ENCODE measurements at regions not wholly inside any gene's neighbourhood (a gene's known extent, or its start where the extent isn't known, plus 50 kb on each side); places are given as distances from the start of the nearest gene placed in this dataset.

GRCh38 chr9:126149661-126150060, 177.0 kb upstream of the MVB12B start:
- TF ChIP-seq, protein P1, sequence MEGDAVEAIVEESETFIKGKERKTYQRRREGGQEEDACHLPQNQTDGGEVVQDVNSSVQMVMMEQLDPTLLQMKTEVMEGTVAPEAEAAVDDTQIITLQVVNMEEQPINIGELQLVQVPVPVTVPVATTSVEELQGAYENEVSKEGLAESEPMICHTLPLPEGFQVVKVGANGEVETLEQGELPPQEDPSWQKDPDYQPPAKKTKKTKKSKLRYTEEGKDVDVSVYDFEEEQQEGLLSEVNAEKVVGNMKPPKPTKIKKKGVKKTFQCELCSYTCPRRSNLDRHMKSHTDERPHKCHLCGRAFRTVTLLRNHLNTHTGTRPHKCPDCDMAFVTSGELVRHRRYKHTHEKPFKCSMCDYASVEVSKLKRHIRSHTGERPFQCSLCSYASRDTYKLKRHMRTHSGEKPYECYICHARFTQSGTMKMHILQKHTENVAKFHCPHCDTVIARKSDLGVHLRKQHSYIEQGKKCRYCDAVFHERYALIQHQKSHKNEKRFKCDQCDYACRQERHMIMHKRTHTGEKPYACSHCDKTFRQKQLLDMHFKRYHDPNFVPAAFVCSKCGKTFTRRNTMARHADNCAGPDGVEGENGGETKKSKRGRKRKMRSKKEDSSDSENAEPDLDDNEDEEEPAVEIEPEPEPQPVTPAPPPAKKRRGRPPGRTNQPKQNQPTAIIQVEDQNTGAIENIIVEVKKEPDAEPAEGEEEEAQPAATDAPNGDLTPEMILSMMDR (IDR thresholded peaks at IDR 0.05): no peak

GRCh38 chr9:126150411-126151030, 176.1 kb upstream of the MVB12B start:
- Histone ChIP-seq H3K9me3 (ENCODE audit: control insufficient read depth, low read length) (no peaks in the 10 kb centered on the region), H3K27me3 (ENCODE audit: control insufficient read depth, insufficient read depth, low read length) (no peaks in the 10 kb centered on the region), H2AFZ (no peak overlapping the region), H3K27ac (no peak overlapping the region), H3K79me2 (no peaks in the 10 kb centered on the region), H3K4me2 (ENCODE audit: low read length) (no peak overlapping the region), H3K4me1 (no peaks in the 10 kb centered on the region), H3K4me3 (ENCODE audit: low read depth, low read length) (no peak overlapping the region), H3K9ac (no peak overlapping the region), H3K36me3 (ENCODE audit: control insufficient read depth, insufficient read depth, low read length) (no peaks in the 10 kb centered on the region)
- TF ChIP-seq, protein P1 (IDR thresholded peaks at IDR 0.05): no peak

More at GRCh38 chr9:126149661-126150060, 177.0 kb upstream of the MVB12B start:
- no peaks in the 10 kb centered on the region for H3K4me1 ChIP-seq
- H3K9me3 ChIP-seq (ENCODE audit: control insufficient read depth, low read length): no peaks in the 10 kb centered on the region
- H3K4me2 ChIP-seq (ENCODE audit: low read length): no peak overlapping the region
- no peak overlapping the region for H3K9ac ChIP-seq
- no peak overlapping the region for H3K27ac ChIP-seq
- H2AFZ ChIP-seq: no peak overlapping the region
- H3K27me3 ChIP-seq (ENCODE audit: control insufficient read depth, insufficient read depth, low read length): no peaks in the 10 kb centered on the region
- H3K4me3 ChIP-seq (ENCODE audit: low read depth, low read length): no peak overlapping the region
- no peaks in the 10 kb centered on the region for H3K79me2 ChIP-seq
- H3K36me3 ChIP-seq (ENCODE audit: control insufficient read depth, insufficient read depth, low read length): no peaks in the 10 kb centered on the region

- H3K79me2 ChIP-seq: no peaks in the 10 kb centered on the region
- no peak overlapping the region for H3K4me3 ChIP-seq (ENCODE audit: low read depth, low read length)
- H2AFZ ChIP-seq: no peak overlapping the region
- H3K9ac ChIP-seq: no peak overlapping the region
- TF ChIP-seq, protein P1 (IDR thresholded peaks at IDR 0.05): no peak
- H3K4me2 ChIP-seq (ENCODE audit: low read length): no peak overlapping the region
- H3K9me3 ChIP-seq (ENCODE audit: control insufficient read depth, low read length): no peaks in the 10 kb centered on the region
- no peak overlapping the region for H3K27ac ChIP-seq
- no peaks in the 10 kb centered on the region for H3K27me3 ChIP-seq (ENCODE audit: control insufficient read depth, insufficient read depth, low read length)
- H3K4me1 ChIP-seq: no peaks in the 10 kb centered on the region
- no peaks in the 10 kb centered on the region for H3K36me3 ChIP-seq (ENCODE audit: control insufficient read depth, insufficient read depth, low read length)
Observed at GRCh38 chr9:126151031-126151685, 175.5 kb upstream of the MVB12B start.

GRCh38 chr9:126151686-126152134, 174.9 kb upstream of the MVB12B start:
- Histone ChIP-seq H2AFZ (no peak overlapping the region), H3K4me1 (no peaks in the 10 kb centered on the region), H3K27ac (no peak overlapping the region), H3K27me3 (ENCODE audit: control insufficient read depth, insufficient read depth, low read length) (no peaks in the 10 kb centered on the region), H3K9me3 (ENCODE audit: control insufficient read depth, low read length) (no peaks in the 10 kb centered on the region), H3K36me3 (ENCODE audit: control insufficient read depth, insufficient read depth, low read length) (no peaks in the 10 kb centered on the region), H3K4me3 (ENCODE audit: low read depth, low read length) (no peak overlapping the region), H3K79me2 (no peaks in the 10 kb centered on the region), H3K4me2 (ENCODE audit: low read length) (no peak overlapping the region), H3K9ac (no peak overlapping the region)
- TF ChIP-seq, protein P1 (IDR thresholded peaks at IDR 0.05): no peak
